Heart right ventricle (tissue), 16 donors: ENCODE measurements at regions not wholly inside any gene's neighbourhood (a gene's known extent, or its start where the extent isn't known, plus 50 kb on each side); places are given as distances from the start of the nearest gene placed in this dataset.

Experiments
- ATAC-seq, 8 donors: fragments of 200-7000 bp; cut with Tn5 transposase; one replicate each; pipeline ENCODE4 v1.9.1; 2020; ENCODE audit warnings: mild to moderate bottlenecking in 8 of 8, moderate library complexity in 8 of 8, moderate number of reproducible peaks in 1 of 8
- DNase-seq, 2 donors: peaks; one replicate each; pipeline ENCODE4 v3.0.0-alpha.2; 2020
- H3K27ac ChIP-seq, 10 donors: fragments of 200-600 bp; sonication (generic) in 2 of 10; one replicate each; pipeline versions ENCODE4 v1.5.0 to v1.8.0; 2020 to 2022; ENCODE audit warnings: mild to moderate bottlenecking in 3 of 10
- H3K27me3 ChIP-seq, 7 donors: fragments of 200-600 bp; one replicate each; pipeline ENCODE4 v1.8.0; 2021 to 2022; ENCODE audit warnings: mild to moderate bottlenecking in 2 of 7
- H3K36me3 ChIP-seq, 9 donors: fragments of 200-600 bp; sonication (generic) in 1 of 9; one replicate each; pipeline versions ENCODE4 v1.5.0 to v1.8.0; 2020 to 2022; ENCODE audit warnings: mild to moderate bottlenecking in 2 of 9
- H3K4me1 ChIP-seq, 9 donors: fragments of 200-600 bp; sonication (generic) in 1 of 9; one replicate each; pipeline versions ENCODE4 v1.5.0 to v1.8.0; 2020 to 2022; ENCODE audit warnings: mild to moderate bottlenecking in 4 of 9
- H3K4me3 ChIP-seq, 10 donors: fragments of 200-600 bp; sonication (generic) in 2 of 10; one replicate each; pipeline versions ENCODE4 v1.5.0 to v1.8.0; 2020 to 2022; ENCODE audit warnings: mild to moderate bottlenecking in 7 of 10, moderate library complexity in 2 of 10
- H3K9me3 ChIP-seq, 11 donors: fragments of 200-600 bp in 10 of 11; sonication (generic) in 2 of 11; one replicate each; pipeline versions ENCODE4 v1.5.0 to v1.8.0; 2013 to 2022; ENCODE audit warnings: mild to moderate bottlenecking in 2 of 11, control low read depth in 1 of 11, moderate library complexity in 1 of 11
- WGBS, 2 donors: extraction: QIAGEN DNeasy Blood & Tissue Kit; methylation state at CpG; one replicate each; pipeline ENCODE4 v1.1.7; 2013; ENCODE audit warnings: inconsistent platforms in 1 of 2; 5-methylcytosine and 5-hydroxymethylcytosine counted together
- intact Hi-C, 10 donors: fragments of 100-400 bp; cut with DNase I; formaldehyde crosslinking; loops; one replicate each; pipeline versions ENCODE4 v1.11.1 to v1.14.2; 2022
- TF ChIP-seq, protein P1 (sequence below), 9 donors: fragments of 200-600 bp; sonication (generic) in 2 of 9; IDR thresholded peaks; one replicate each; pipeline versions ENCODE4 v1.5.0 to v1.8.0; 2021 to 2022; ENCODE audit warnings: antibody characterized with exemption in 9 of 9, mild to moderate bottlenecking in 5 of 9, moderate library complexity in 1 of 9
- donor health status: Arrhythmogenic right ventricular cardiomyopathy.
- donor health status: ischemic (EF 13 %, LVEDD 7.1; RV severe dilation, severe dysfunction).
- donor health status: healthy with polysubstance abuse.
- donor health status: DM: no; HTN: yes; CAD: no.
- donor health status: DM: no; HTN: no; CAD: no.
- donor health status: ischemic (EF 25% LVEDD 6.9; RV normal size, moderate dysfunction).
- donor health status: ischemic (EF 25% LVEDD 5.7; RV mildly dilated, moderate dysfunction).
- donor health status: healthy.
- donor health status: DM: yes; HTN: yes; CAD: no.
- donor health status: Ischemic cardiomyopathy.
- donor health status: ischemic (EF 35%, LVEDD 5.7; RV mildly dilated, moderate dysfunction).
- donor health status: nonischemic (EF 11% LVEDD 7.7; RV severe dilation, severe dysfunction).
- donor health status: DM: yes; HTN: yes; CAD: no.
- donor health status: PGD.
- donor health status: ischemic (EF 29% LVEDD 5.4; RV normal size, mild dysfunction).
- donor health status: nonischemic (EF 23%, LVEDD 6.1; RV moderate dilation, normal function).

DNA sequence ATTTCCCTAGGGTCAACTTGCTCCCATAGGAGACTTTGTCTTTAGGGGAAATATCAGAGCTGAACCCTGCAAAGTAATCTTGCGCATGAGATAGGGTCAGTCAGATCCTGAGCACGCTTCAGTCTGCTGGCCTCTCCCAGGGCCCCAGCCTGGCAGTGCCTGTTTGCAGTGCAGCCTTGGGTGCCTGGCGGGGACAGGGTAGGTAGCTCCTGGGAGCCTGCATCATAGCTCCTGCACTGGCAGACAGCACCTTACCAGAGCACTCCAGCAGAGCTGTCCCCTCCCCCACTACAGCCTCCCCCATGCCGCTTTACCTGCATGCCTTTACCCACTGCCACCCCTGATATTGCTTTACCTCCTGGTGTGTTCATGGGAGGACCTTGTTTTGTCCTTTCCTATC, 237.3 kb downstream of the CCDC59 start:
- WGBS, 2 donors, result 91 to 92% methylated on average over 4 of the region's 4 CpGs
- intact Hi-C loops, result no loop called here
- no peaks in the 10 kb centered on the region for H3K36me3 ChIP-seq
- ATAC-seq, result no peak
- TF ChIP-seq, protein P1, sequence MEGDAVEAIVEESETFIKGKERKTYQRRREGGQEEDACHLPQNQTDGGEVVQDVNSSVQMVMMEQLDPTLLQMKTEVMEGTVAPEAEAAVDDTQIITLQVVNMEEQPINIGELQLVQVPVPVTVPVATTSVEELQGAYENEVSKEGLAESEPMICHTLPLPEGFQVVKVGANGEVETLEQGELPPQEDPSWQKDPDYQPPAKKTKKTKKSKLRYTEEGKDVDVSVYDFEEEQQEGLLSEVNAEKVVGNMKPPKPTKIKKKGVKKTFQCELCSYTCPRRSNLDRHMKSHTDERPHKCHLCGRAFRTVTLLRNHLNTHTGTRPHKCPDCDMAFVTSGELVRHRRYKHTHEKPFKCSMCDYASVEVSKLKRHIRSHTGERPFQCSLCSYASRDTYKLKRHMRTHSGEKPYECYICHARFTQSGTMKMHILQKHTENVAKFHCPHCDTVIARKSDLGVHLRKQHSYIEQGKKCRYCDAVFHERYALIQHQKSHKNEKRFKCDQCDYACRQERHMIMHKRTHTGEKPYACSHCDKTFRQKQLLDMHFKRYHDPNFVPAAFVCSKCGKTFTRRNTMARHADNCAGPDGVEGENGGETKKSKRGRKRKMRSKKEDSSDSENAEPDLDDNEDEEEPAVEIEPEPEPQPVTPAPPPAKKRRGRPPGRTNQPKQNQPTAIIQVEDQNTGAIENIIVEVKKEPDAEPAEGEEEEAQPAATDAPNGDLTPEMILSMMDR (IDR thresholded peaks at IDR 0.05), result no peak
- DNase-seq, result no peak
- H3K4me3 ChIP-seq, result no peak overlapping the region
- H3K27me3 ChIP-seq, result no peaks in the 10 kb centered on the region
- H3K27ac ChIP-seq, result no peak overlapping the region
- H3K4me1 ChIP-seq, result no peaks in the 10 kb centered on the region
- H3K9me3 ChIP-seq, result peaks cover 0 to 22% (median 0%) of the 10 kb centered on the region in 11 donors

DNA sequence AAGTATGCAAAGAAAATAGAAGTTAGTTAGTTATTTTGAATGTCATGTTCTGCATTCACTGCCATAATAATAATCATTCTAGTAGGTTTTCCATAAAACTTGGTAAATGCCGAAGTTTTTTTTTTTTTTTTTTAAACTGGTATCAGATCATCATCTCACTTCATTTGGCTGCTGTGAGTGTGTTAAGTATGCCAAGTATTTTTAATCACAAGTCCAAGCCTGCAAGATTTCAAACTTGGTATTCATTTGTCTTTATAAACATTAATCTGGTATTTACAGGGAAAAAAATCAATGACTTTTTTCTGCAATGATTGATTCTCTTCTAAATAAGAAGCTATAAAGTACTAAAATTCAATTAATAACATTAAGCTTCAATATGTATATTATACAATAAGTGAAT, 248.9 kb downstream of the CCDC59 start:
- no peaks in the 10 kb centered on the region for H3K27me3 ChIP-seq
- H3K9me3 ChIP-seq, result no peaks in the 10 kb centered on the region
- intact Hi-C loops, result no loop called here
- 90 to 91% methylated on average over 1 of the region's 1 CpG for WGBS, 2 donors
- H3K27ac ChIP-seq, result no peak overlapping the region
- ATAC-seq (no peak), DNase-seq (no peak)
- TF ChIP-seq, protein P1 (IDR thresholded peaks at IDR 0.05), result no peak
- no peaks in the 10 kb centered on the region for H3K4me1 ChIP-seq
- H3K36me3 ChIP-seq, result no peaks in the 10 kb centered on the region
- H3K4me3 ChIP-seq, result no peak overlapping the region

DNA sequence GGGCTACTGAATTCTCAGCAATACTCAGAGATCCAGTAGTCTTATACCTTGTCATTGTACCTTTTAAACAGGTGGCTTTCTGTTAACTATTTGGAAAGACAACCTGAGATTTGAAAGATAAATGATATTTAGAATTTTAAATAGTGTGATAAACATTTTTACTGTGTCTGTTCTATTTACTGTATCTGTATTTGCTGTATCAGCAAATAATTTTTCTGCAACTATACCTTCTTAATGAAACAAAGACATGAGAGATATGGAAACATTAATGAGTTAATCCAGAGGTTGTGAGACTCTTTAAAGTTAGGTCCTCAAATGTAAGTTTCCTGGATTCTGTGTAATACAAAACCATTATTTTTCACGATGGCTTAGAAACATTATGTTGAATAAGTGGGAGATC, 249.6 kb downstream of the CCDC59 start:
- ATAC-seq (no peak), DNase-seq (no peak)
- 86 to 92% methylated on average over 1 of the region's 1 CpG for WGBS, 2 donors
- no peak overlapping the region for H3K27ac ChIP-seq
- H3K4me1 ChIP-seq, result no peaks in the 10 kb centered on the region
- H3K27me3 ChIP-seq, result no peaks in the 10 kb centered on the region
- H3K36me3 ChIP-seq, result no peaks in the 10 kb centered on the region
- intact Hi-C loops, result no loop called here
- H3K9me3 ChIP-seq, result no peaks in the 10 kb centered on the region
- H3K4me3 ChIP-seq, result no peak overlapping the region
- TF ChIP-seq, protein P1 (IDR thresholded peaks at IDR 0.05), result no peak

DNA sequence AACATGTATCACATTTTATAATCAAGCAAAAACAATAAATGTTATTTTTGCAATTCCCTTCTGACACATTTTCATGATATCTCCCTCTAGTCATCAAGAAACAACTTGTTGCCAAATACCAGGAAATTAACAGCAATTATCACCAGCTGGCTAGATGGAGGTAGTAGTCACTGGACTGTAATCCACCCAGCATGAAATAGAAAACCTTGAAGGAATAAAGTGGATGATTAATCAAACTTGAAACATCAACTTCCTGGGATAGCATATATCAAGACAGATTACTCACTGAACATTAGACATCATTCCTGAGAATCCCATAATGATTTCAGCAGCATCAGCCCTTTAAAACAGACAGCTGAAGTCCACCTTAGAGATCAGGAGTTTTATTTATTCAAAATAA, 259.0 kb downstream of the CCDC59 start:
- Histone ChIP-seq H3K4me1 (no peaks in the 10 kb centered on the region), H3K36me3 (no peaks in the 10 kb centered on the region), H3K9me3 (peaks cover 0 to 28% (median 0%) of the 10 kb centered on the region in 11 donors), H3K27me3 (no peaks in the 10 kb centered on the region), H3K27ac (no peak overlapping the region), H3K4me3 (no peak overlapping the region)
- ATAC-seq, result no peak
- intact Hi-C loops, result no loop called here
- TF ChIP-seq, protein P1 (IDR thresholded peaks at IDR 0.05), result no peak
- DNase-seq, result no peak

DNA sequence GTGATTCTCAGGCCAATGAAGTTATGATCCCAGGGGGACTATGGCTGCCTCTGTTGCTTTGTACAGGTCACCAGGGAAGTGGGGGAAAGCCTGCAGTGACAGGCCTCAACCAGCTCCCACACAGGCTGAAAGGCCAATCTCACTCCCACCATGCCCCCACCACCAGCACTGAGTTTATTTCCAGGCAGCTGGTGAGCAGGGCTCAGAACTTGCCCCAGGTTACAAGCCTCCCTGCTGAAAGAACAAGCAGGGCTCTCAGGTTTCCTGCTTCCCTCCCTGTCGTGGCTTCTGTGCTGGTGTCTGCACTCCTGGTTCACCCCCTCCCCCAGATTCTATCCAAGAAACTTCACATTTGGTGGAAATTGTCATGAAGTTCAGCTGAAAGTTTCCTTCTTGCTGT, 260.3 kb downstream of the CCDC59 start:
- H3K36me3 ChIP-seq, result no peaks in the 10 kb centered on the region
- peaks cover 0 to 26% (median 0%) of the 10 kb centered on the region in 11 donors for H3K9me3 ChIP-seq
- TF ChIP-seq, protein P1 (IDR thresholded peaks at IDR 0.05), result no peak
- intact Hi-C loops, result no loop called here
- no peak overlapping the region for H3K27ac ChIP-seq
- no peak for ATAC-seq
- no peaks in the 10 kb centered on the region for H3K4me1 ChIP-seq
- 0 to 16% methylated on average over 1 of the region's 1 CpG for WGBS, 2 donors
- H3K27me3 ChIP-seq, result no peaks in the 10 kb centered on the region
- no peak overlapping the region for H3K4me3 ChIP-seq
- no peak for DNase-seq
